Colonic mucosa (tissue), 4 donors: ENCODE measurements at regions not wholly inside any gene's neighbourhood (a gene's known extent, or its start where the extent isn't known, plus 50 kb on each side); places are given as distances from the start of the nearest gene placed in this dataset.

ENCODE experiments used
- DNase-seq: peaks from one replicate; pipeline ENCODE4 v3.0.0-alpha.2; 2020
- H3K27ac ChIP-seq: fragments of 200-600 bp; one replicate; pipeline ENCODE4 v1.8.0; 2021
- H3K27me3 ChIP-seq: fragments of 200-600 bp; one replicate; pipeline ENCODE4 v1.8.0; 2021
- H3K36me3 ChIP-seq: fragments of 200-600 bp; one replicate; pipeline ENCODE4 v1.8.0; 2021
- H3K4me1 ChIP-seq: fragments of 200-600 bp; one replicate; pipeline ENCODE4 v1.8.0; 2021; ENCODE audit warnings: mild to moderate bottlenecking
- H3K4me3 ChIP-seq: fragments of 200-600 bp; one replicate; pipeline ENCODE4 v1.8.0; 2021
- H3K9ac ChIP-seq, 2 donors: one replicate each; pipeline ENCODE4 v1.7.0; 2013; ENCODE audit warnings: control low read depth in 2 of 2, low read depth in 2 of 2, low read length in 2 of 2
- H3K9me3 ChIP-seq: fragments of 200-600 bp; one replicate; pipeline ENCODE4 v1.8.0; 2021
- intact Hi-C: fragments of 100-400 bp; cut with DNase I; formaldehyde crosslinking; loops from one replicate; pipeline ENCODE4 v1.14.1; 2022
- TF ChIP-seq, protein P1 (sequence below): fragments of 200-600 bp; IDR thresholded peaks from one replicate; pipeline ENCODE4 v1.8.0; 2022; ENCODE audit warnings: antibody characterized with exemption, mild to moderate bottlenecking
- donor health status: healthy.
- donor health status: DM: no; HTN: no; CAD: no.
- donor health status: DM: no; HTN: no; CAD: no.

GRCh38 chr2:76501641-76502040 is 790.9 kb upstream of the GCFC2 start:
- no peak for DNase-seq
- H3K4me3 ChIP-seq = no peak overlapping the region
- H3K4me1 ChIP-seq = no peaks in the 10 kb centered on the region
- no peaks in the 10 kb centered on the region for H3K27me3 ChIP-seq
- H3K36me3 ChIP-seq = no peaks in the 10 kb centered on the region
- intact Hi-C loops = no loop called here
- no peak overlapping the region for H3K9ac ChIP-seq
- no peak overlapping the region for H3K27ac ChIP-seq
- TF ChIP-seq, protein P1, sequence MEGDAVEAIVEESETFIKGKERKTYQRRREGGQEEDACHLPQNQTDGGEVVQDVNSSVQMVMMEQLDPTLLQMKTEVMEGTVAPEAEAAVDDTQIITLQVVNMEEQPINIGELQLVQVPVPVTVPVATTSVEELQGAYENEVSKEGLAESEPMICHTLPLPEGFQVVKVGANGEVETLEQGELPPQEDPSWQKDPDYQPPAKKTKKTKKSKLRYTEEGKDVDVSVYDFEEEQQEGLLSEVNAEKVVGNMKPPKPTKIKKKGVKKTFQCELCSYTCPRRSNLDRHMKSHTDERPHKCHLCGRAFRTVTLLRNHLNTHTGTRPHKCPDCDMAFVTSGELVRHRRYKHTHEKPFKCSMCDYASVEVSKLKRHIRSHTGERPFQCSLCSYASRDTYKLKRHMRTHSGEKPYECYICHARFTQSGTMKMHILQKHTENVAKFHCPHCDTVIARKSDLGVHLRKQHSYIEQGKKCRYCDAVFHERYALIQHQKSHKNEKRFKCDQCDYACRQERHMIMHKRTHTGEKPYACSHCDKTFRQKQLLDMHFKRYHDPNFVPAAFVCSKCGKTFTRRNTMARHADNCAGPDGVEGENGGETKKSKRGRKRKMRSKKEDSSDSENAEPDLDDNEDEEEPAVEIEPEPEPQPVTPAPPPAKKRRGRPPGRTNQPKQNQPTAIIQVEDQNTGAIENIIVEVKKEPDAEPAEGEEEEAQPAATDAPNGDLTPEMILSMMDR = no peak
- no peaks in the 10 kb centered on the region for H3K9me3 ChIP-seq

GRCh38 chr2:76498360-76498759 is 787.6 kb upstream of the GCFC2 start:
- TF ChIP-seq, protein P1 = no peak
- no peaks in the 10 kb centered on the region for H3K9me3 ChIP-seq
- intact Hi-C loops = no loop called here
- no peak for DNase-seq
- no peak overlapping the region for H3K27ac ChIP-seq
- H3K4me1 ChIP-seq = no peaks in the 10 kb centered on the region
- no peak overlapping the region for H3K9ac ChIP-seq
- H3K36me3 ChIP-seq = no peaks in the 10 kb centered on the region
- H3K4me3 ChIP-seq = no peak overlapping the region
- no peaks in the 10 kb centered on the region for H3K27me3 ChIP-seq

DNA sequence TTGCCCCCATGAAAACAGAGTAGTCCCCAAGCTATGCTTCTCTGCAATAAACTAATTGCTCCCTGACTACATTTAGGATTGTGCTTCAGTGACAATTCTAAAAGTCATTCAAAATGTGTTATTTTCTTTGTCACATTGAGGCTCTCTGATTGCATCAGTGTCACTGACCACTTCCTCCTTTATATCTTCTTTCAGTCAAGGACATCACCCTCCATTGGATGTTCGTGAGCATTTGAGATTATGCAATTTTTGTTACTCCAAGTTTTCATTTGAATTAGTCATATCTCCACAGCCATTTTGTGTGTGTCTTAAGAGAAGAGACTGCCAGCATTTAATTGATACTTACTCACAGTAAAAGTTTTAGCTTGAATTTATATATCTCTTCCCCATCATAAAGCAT is 780.8 kb upstream of the GCFC2 start:
- intact Hi-C loops = no loop called here
- H3K27ac ChIP-seq = no peak overlapping the region
- H3K9me3 ChIP-seq = no peaks in the 10 kb centered on the region
- no peak overlapping the region for H3K4me3 ChIP-seq
- TF ChIP-seq, protein P1 = no peak
- no peak overlapping the region for H3K9ac ChIP-seq
- H3K4me1 ChIP-seq = no peaks in the 10 kb centered on the region
- H3K27me3 ChIP-seq = no peaks in the 10 kb centered on the region
- no peaks in the 10 kb centered on the region for H3K36me3 ChIP-seq
- DNase-seq = no peak

GRCh38 chr2:76478266-76479035 is 767.7 kb upstream of the GCFC2 start:
- Histone ChIP-seq H3K9me3 (no peaks in the 10 kb centered on the region), H3K9ac (no peak overlapping the region), H3K27me3 (no peaks in the 10 kb centered on the region), H3K4me3 (no peak overlapping the region), H3K36me3 (no peaks in the 10 kb centered on the region), H3K4me1 (no peaks in the 10 kb centered on the region), H3K27ac (no peak overlapping the region)
- no peak for DNase-seq
- TF ChIP-seq, protein P1 = no peak
- intact Hi-C loops = no loop called here

DNA sequence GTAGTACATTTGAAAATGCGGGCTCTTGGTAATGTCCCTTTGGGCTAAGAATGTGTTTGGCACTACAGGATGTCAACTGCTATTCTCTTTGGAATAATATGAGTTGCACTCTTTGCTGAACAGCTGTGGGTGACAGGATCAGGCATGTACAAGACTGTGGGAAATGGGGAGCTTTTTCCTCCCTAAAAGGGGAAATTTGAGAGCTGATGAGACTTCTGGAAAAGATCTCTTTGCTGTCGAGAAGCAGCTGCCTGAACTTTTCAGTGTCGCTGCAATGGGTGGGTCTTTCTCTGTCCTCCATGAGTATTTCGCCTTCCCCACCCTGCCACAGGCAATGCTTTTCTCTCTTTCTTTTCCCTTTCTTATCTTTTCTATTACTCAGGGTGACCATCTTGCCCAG is 762.2 kb upstream of the GCFC2 start:
- DNase-seq = no peak
- TF ChIP-seq, protein P1 = no peak
- Histone ChIP-seq H3K36me3 (no peaks in the 10 kb centered on the region), H3K27ac (no peak overlapping the region), H3K4me3 (no peak overlapping the region), H3K9ac (no peak overlapping the region), H3K4me1 (no peaks in the 10 kb centered on the region), H3K9me3 (no peaks in the 10 kb centered on the region), H3K27me3 (no peaks in the 10 kb centered on the region)
- intact Hi-C loops = no loop called here
